ENCODE measurements at regions not wholly inside any gene's neighbourhood (a gene's known extent, or its start where the extent isn't known, plus 50 kb on each side); places are given as distances from the start of the nearest gene placed in this dataset.
"Not testable (repeated sequence)": the region's sequence is repeated elsewhere in the genome, so short reads cannot be mapped to it uniquely, and the experiment has no call there.

DNA sequence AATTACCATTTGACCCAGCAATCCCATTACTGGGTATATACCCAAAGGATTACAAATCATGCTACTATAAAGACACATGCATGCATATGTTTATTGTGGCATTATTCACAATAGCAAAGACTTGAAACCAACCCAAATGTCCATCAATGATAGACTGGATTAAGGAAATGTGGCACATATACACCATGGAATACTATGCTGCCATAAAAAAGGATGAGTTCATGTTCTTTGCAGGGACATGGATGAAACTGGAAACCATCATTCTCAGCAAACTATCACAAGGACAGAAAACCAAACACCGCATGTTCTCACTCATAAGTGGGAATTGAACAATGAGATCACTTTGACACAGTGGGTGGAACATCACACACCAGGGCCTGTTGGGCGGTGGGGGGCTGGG, 83.9 kb upstream of the MAP3K1 start:
- DNase-seq: not testable (repeated sequence)

DNA sequence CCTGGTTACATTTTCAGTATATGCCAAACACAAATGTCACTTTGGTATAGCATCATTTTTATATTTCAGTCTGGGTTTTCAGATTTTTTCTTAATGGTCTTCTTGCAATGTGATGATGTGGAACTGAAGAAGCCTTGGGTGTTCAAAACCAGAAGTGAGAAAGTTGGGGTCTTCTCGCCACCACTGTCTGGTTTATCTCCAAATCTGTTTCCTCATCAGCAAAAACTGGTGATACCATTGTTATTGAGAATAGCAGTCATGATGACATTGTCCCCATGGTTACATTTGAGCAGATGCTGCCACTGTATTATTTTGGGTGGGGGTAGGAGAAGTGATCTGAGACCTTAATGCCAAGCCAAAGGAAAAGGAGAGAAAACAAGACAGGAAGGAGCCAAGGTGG, 85.9 kb upstream of the MAP3K1 start:
- no peak for DNase-seq

DNA sequence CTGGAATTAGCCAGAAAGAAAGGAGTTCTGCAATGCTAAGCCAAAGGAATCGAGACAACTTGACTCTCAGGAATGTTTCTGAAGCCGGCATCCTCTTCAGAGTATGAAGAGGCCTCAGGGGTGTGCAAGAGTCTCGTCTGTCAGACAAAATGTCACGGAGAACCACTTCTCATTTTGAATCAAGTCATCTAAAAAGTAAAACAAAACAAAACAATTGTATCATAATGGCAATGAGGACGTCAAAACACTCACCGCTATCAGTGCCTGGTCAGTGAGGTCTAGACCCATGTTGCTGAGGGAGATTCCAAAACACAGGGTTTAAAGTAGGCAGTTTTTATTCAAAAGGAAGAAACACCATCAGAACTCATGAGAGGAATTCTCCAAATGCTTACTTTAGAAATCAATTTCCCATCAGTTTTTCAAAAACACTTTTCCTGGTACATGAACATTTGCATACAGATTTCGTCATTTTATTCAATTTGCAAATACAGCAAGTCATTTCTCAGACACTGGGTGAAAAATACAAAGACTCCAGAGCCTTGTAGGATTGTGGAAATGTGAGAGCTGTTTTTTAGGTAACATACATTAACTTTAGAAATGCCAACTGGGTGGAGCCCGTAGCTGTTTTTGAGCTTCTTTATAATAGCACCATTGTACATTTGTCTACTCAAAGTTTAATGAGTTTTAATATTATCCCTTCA, 89.5 kb upstream of the MAP3K1 start:
- DNase-seq: no peak

DNA sequence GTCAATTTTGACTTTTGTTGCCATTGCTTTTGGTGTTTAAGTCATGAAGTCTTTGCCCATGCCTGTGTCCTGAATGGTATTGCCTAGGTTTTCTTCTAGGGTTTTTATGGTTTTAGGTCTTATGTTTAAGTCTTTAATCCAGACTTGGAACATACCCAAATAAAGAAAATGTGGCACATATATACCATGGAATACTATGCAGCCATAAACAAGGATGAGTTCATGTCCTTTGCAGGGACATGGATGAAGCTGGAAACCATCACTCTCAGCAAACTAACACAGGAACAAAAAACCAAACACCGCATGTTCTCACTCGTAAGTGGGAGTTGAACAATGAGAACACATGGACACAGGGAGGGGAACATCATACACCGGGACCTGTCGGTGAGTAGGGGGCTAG, 90.5 kb upstream of the MAP3K1 start:
- DNase-seq: not testable (repeated sequence)

DNA sequence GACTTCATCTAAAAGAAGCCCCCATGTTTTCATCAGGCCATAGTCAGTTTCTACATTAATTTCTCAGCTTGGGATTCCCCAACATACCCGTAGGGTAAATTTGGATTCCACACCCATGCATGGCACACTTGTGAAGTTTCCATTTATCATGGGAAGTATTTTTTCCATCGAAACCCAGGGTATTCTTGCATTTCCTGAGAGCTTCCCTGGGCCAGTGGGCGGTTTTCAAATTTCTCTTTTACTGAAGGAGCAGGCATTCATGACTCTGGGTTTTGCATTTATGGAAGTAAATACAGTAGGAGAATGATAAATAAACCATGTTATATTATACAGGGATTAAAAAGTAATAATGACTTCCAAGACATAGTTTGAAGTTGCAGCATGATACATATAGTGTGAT, 93.0 kb upstream of the MAP3K1 start:
- no peak for DNase-seq

DNA sequence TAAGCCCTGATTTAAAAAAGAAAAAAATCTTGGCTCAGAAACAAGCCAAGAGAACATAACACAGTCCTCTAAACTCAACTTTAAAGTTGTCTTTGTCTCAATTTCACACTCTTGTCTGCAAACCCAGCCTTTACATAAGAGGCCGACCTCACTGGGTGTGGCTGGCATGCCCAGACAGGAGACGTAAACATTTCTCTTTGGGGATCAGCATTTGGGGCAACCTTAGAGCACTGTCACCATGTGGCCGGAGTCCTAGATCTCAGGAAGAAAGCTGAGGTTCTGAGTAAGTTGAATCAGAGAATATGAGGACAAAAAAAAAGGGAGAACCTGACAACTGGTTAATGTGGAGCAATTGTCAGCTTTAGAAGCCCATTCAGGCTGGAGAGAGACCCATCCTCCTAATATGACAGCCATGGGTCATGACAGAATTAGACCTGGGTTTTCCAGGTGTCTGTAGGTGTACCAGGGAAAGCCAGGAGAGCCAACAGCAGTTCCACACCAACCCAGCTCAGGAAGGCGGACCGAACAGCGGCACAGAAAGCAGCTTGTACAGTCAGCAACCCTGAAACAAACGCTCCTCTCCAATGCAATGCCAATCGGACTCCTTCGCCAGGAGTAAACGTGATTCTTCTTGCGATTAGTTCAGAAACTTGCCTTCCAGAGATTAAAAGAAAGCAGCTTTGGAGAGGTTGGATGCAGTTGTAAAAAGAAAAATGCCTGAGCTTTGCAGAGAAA, 97.9 kb upstream of the MAP3K1 start:
- DNase-seq: no peak

DNA sequence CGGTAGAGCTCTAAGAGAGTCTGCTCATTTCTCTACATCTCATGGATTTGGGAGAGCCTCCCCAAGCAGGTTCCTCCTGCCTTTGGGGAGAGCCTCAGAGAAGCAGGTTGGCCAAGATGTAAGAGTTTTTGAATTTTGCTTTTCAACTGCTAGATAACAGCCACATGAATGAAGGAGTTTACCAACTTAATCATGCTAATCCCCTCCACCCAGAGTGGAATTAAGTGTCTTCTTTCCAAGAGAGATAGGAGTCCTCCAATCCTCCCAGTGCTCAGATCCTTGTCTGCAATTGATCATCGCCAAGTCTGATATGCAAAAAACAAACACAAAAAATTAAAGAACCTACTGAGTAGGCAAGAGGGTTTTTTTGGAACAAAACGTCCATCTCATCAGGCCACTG, 99.4 kb upstream of the MAP3K1 start:
- DNase-seq: no peak

DNA sequence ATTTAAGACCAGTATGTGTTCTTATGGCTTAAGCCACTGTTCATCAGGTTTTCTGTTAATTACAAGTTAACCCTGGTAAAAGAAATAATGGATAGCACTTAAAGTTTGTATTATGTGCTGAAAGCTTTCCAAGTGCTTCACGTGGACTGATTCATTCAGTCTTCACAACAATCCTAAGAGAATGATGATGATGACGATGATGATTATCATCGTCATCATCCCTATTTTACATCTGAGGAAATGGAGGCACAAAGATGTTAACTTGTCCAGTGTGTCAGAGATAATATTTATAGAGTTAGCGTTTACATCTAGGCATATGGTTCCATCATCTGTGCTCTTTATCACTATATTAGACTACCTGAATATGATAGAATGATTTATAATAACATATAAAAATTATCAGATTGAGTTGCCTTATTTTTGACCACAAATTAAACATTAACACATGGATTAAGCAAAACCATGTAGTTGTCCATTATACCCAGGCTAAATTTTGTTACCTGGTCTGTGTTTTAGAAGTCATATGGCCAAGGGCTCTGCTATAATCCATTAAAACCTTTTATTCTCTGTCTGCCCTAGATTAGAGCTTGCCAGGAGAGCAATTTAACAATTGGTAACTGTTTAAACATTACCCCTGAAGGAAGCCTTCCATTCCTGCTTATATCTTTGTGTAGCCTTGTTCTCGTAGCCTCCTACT, 102.3 kb upstream of the MAP3K1 start:
- no peak for DNase-seq

DNA sequence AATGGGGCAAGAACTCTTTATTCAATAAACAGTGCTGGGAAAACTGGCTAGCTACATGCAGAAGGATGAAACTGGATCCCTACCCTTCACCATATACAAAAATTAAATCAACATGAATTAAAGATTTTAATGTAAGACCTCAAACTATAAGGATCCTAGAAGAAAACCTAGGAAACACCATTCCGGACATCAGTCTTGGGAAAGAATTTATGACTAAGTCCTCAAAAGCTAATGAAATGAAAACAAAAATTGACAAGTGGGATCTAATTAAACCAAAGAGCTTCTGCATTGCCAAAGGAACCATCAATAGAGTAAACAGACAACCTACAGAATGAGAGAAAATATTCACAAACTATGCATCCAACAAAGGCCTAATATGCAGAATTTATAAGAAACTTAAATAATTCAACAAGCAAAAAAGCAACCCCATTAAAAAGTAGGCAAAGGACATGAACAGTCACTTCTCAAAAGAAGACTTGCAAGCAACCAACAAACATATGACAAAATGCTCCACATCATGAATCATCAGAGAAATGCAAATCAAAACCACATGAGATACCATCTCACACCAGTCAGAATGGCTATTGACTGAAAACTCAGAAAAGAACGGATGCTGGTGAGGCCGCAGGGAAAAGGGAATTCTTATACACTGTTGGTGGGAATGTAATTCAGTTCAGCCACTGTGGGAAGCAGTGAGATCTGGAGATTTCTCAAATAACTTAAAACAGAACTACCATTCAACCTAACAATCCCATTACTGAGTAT, 104.3 kb upstream of the MAP3K1 start:
- no peak for DNase-seq

DNA sequence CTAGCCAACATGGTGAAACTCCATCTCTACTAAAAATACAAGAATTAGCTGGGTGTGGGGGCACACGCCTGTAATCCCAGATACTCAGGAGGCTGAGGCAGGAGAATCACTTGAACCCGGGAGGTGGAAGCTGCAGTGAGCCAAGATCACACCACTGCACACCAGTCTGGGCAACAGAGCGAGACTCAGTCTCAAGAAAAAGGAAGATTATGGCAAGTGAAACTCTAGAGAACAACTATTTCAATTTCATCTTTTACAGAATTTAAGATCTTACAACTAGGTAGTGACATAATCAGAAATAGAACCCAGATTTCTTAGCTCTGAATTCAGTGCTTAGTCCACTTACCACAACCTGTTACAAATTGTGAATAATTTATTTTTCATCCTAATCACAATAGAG, 108.8 kb upstream of the MAP3K1 start:
- DNase-seq: no peak

DNA sequence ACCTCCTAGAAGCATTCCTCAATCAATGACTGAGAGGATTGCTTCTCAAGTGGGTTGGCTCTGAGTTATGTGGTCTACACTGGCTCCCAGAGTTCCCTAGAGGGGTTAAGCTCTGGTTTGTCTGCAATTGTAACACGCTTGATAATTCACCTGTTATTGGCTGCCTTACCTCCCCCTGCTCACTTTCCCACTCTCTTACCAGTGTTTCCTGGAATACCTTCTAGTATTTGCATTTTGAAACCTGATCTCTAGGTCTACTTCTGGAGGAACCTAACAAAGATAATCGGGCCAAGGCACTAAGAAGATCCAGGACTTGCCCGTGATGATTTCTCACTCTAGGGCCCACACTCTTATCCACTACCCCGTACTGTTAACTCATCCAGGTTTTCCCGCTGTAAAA, 110.1 kb upstream of the MAP3K1 start:
- DNase-seq: no peak

DNA sequence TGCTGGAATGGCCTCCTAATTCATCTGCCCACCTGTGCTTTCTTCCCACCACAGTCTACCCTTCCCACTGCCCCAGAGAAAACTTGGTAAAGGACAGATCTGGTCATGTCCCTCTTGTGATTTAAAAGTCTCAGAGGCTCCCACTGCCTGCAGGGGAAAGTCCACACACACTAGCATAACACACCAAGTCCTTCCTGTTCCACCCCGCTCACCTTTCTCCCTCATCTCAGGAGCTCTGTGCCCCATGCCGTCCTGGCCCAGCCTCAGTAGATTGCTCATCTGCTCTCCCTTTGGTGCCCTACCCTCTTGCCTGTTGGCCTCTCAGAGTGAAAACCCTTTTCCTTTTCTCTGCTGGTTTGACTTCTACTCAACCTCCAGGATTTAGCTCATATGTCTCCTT, 111.4 kb upstream of the MAP3K1 start:
- DNase-seq: no peak

DNA sequence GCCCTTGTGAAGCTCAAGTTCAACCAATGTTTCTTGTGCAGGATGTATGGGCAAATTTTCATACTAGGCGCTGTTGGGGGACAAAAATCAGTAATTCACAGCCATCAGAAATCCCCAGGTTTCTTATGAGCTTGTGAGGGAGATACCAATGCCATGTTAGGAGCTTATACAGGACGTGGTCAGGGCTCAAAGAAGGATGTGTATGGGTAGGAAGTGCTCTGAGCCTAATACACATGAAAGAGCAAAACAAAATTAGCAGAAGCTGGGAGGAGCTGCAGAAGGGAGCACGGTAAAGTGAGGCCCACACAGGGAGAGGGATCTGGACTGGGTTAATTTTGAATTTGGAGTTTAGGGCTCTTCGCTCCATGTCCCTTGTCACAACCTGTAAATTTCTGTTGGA, 114.6 kb upstream of the MAP3K1 start:
- DNase-seq: no peak

DNA sequence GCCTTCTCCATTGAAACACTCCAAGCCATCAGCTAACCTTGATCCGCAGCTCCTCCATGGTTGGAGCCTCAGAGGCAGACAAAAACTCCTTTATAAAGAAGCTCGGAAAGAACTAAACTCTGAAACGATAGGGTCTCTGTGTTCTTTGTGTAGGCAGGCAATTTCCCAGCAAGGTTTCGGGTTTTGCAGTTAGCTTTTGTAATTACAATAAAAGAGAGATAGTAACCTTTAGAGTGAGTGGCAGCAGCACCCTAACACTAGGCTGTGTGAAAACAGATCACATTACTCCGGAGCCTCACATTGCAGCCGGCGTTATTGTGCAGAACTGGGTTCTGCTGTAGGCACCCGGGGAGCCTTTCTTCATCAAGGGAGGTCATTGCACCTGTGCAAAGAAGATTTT, 115.8 kb upstream of the MAP3K1 start:
- no peak for DNase-seq

DNA sequence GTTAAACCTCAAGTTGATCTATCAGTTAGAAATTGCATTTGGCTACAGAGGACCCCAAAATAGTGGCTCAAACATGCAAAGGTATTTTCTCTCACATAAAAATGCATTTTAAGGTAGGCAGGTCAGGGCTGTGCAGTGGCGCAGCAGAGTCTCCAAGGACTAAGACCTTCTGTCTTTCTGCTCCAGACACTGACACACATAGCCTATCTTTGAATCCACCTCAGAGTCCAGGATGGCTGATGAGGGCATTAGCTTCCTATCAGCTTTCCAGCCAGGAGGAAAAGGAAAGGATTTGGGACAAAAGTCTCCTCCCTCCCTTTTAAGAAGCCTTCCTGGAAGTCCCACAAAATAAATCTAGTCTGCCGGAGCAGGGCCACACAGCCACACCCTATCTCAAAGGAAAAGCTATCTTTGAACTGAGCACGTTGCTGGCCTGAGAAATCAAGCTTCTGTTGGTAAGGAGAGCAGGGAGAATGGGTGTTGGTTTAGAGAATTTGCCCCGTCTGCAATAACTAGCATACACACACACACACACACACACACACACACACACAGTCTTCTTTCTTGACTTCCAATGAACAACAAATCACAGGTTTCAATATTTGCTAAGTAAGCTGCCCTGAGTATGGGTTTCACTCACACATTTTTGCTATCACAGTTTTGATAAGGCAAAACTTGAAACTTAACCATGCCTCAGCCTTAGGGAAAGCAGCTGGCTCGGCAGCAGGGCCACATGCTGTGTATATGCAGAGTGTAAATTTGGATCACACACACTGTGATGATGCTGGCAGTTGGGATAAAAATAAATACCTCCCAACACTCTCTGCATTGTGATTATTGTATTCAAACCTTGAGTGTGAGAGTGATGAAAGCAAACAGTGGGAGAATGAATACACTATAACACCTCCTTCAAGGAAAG, 116.6 kb upstream of the MAP3K1 start:
- DNase-seq: no peak

DNA sequence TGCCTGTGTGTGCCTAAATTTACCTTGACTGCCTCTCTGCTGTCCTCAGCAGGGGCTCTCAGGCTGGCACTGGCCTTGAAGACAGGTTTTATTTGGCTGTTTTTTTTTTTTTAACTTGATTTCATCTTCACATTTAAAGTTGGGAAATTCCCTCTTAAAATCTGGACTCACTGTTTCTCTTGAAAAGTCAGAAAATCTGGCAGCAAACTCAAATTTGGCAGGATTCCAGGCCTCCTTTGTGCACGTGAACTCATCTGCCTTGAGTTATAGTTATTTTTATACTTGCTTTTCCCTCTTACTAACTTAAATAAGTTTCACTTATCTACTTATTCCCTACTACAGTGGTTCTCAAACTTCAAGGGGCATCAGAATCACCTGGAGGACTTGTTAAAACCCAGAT, 118.4 kb upstream of the MAP3K1 start:
- no peak for DNase-seq

DNA sequence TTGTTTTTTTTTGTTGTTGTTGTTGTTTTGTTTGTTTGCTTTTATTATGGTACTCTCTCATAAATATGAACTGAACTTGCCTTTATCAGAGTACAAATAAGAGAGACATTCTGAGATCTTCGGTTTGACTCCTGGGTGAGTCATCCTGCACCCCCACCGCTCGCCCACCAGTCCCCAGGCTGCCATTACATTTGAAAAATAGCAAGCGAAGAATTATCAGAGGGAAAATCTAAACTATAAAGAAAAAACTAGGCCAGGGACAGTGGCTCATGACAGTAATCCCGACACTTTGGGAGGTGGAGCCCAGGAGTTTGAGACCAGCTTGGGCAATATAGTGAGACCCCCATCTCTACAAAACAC, 122.1 kb upstream of the MAP3K1 start:
- no peak for DNase-seq

DNA sequence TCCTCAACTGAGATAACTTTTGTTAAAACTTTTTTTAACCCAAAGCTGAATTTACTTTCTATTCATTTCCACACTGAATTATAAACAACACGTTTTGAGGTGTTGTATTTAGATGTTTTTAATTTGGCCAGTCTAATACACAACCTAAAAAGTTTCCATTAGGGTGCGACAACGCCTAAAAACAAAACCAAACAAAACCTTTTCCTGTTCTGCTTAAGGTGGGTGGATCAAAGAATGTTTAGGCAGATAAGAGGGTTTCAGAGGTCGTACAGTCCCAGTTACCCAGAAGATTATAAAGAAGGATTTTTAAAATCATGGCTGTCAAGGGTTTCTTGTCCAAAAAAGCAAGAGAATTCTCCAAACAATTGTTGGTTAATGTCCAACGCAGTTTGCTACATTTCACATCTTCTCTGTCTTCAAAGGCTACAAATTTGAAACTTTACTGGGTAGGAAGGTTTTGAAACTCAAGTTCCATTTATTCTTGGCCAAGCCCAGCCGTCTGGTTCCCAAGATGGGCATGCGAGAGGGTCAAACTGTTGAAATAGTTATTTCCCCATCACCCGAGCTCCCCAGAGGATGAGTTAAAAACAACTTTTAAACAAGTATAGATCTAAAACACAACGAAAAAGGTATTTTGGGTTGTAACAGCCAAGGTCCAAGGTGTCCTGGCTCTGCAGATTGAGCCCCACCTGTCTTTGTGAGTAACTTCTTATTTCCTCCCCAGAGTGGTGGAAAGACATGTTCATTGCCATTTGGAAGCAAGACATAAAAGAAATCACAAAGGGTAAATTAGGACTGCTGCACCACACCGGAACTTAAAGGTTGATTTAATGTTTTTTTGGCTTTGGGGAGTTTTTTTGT, 122.8 kb upstream of the MAP3K1 start:
- DNase-seq: no peak

DNA sequence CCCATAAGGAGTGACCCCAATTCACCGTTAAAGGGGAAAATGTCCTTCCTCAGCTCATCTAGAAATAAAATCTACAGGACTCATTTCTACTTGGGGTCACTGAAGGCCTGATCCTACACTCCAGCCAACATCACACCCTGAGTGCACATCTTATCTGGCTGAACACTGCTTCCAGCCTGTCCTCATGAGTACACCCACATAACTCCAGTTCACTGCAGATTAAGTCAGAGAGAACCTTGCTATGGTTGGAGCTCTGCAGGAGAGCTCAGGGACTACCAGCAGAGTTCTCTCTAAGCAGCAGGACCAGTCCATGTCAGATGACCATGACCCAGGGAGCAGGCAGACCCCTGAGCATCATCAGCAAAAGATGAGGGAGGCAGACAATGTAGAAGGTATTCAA, 126.9 kb upstream of the MAP3K1 start:
- DNase-seq: no peak

DNA sequence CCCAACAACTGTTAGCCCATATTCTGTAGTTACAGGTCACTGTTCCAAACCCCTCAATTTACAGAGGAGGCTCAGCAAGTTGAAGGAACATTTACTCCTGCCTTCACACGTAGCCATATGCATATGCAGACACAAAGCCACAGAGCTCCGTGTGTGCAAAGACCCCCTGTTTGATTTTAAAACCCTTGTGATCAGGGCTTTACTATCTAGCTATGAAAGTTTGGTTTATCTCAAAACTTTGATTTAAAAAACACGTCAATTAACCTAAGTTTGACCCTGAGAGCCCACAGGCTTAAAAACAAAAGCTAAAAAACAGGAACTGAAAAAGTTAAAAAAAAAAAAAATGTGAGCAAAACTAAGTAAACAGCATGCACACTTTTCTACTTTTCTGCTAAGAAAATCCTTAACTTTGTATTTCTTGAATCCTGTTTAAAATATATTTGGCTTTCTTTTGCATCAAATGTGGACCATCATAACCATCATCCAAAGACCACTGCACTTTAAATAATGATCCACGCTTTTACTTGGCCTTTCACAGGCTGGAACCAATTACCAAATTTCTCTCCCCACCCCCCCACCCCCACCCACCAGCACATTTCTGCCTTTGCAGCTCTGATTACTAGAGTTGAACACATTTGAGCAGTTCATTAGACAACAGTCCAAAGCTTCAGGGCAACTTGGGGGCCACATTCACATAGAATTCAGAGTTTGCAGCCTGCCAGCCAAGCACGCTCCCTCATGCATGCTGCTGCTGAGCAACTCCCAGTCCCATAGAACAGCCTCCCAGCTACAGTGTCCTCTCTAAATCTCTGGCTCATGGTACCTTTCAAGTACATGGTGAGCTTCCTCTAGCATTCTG, 128.8 kb upstream of the MAP3K1 start:
- no peak for DNase-seq

Data from left hindlimb (tissue), 1 donor.